GM18868 (cell line): ENCODE measurements at regions not wholly inside any gene's neighbourhood (a gene's known extent, or its start where the extent isn't known, plus 50 kb on each side); places are given as distances from the start of the nearest gene placed in this dataset.

Experiments
- ATAC-seq: cut with Tn5 transposase; IDR thresholded peaks from one replicate; pipeline ENCODE4 v1.9.1; 2021; ENCODE audit warnings: mild to moderate bottlenecking, moderate library complexity; ENCODE audit not compliant: unreplicated experiment

GRCh38 chr12:60308366-60308991 is 712.6 kb downstream of the SLC16A7 start:
- no peak for ATAC-seq

GRCh38 chr12:60311940-60312339 is 716.1 kb downstream of the SLC16A7 start:
- ATAC-seq, result no peak

GRCh38 chr12:60317361-60317760 is 721.5 kb downstream of the SLC16A7 start:
- no peak for ATAC-seq

GRCh38 chr12:60324746-60325145 is 728.9 kb downstream of the SLC16A7 start:
- no peak for ATAC-seq

- ATAC-seq, result no peak
Measured at GRCh38 chr12:60333461-60333860, 737.6 kb downstream of the SLC16A7 start.

- no peak for ATAC-seq
Measured at GRCh38 chr12:60335745-60336144, 739.9 kb downstream of the SLC16A7 start.

- ATAC-seq, result no peak
Measured at GRCh38 chr12:60337839-60338549, 742.2 kb downstream of the SLC16A7 start.

- no peak for ATAC-seq
Measured at GRCh38 chr12:60345442-60345841, 749.6 kb downstream of the SLC16A7 start.

GRCh38 chr12:60349232-60349978 is 753.6 kb downstream of the SLC16A7 start:
- no peak for ATAC-seq

- ATAC-seq, result no peak
Measured at GRCh38 chr12:60387356-60387755, 791.5 kb downstream of the SLC16A7 start.

- no peak for ATAC-seq
Measured at GRCh38 chr12:60391051-60391450, 795.2 kb downstream of the SLC16A7 start.

GRCh38 chr12:60391791-60392190 is 796.0 kb downstream of the SLC16A7 start:
- no peak for ATAC-seq

- ATAC-seq, result no peak
Measured at GRCh38 chr12:60393093-60393492, 797.3 kb downstream of the SLC16A7 start.

- no peak for ATAC-seq
Measured at GRCh38 chr12:60394665-60395064, 798.8 kb downstream of the SLC16A7 start.

GRCh38 chr12:60398547-60398946 is 802.7 kb downstream of the SLC16A7 start:
- no peak for ATAC-seq

GRCh38 chr12:60399064-60399463 is 803.2 kb downstream of the SLC16A7 start:
- ATAC-seq, result no peak

- ATAC-seq, result no peak
Measured at GRCh38 chr12:60402996-60403395, 807.2 kb downstream of the SLC16A7 start.

GRCh38 chr12:60415351-60415750 is 819.5 kb downstream of the SLC16A7 start:
- no peak for ATAC-seq

- no peak for ATAC-seq
Measured at GRCh38 chr12:60419986-60420385, 824.2 kb downstream of the SLC16A7 start.

- no peak for ATAC-seq
Measured at GRCh38 chr12:60421741-60422140, 825.9 kb downstream of the SLC16A7 start.

- no peak for ATAC-seq
Measured at GRCh38 chr12:60437297-60437696, 841.5 kb downstream of the SLC16A7 start.

GRCh38 chr12:60441577-60441976 is 845.7 kb downstream of the SLC16A7 start:
- ATAC-seq, result no peak
